SH-SY5Y (cell line): ENCODE measurements at regions not wholly inside any gene's neighbourhood (a gene's known extent, or its start where the extent isn't known, plus 50 kb on each side); places are given as distances from the start of the nearest gene placed in this dataset.

ENCODE experiments used
- GATA2 ChIP-seq: IDR thresholded peaks from 2 replicates; pipeline ENCODE4 v1.6.1; 2011; ENCODE audit warnings: mild to moderate bottlenecking, low read depth, low read length
- GATA3 ChIP-seq: IDR thresholded peaks from 2 replicates; pipeline ENCODE4 v1.6.1; 2011; ENCODE audit warnings: low read depth, mild to moderate bottlenecking, low read length, moderate library complexity

- TF ChIP-seq GATA3 (no peak), GATA2 (no peak)
These were observed 69.4 kb upstream of the GSC start for GRCh38 chr14:94839348-94839747.
